Stomach (tissue), 8 donors: ENCODE measurements at regions not wholly inside any gene's neighbourhood (a gene's known extent, or its start where the extent isn't known, plus 50 kb on each side); places are given as distances from the start of the nearest gene placed in this dataset.

Experiments used
- DNase-seq, 2 donors: peaks; one replicate each; pipeline versions ENCODE4 v3.0.0 to v3.0.0-alpha.2; 2013 to 2019
- H3K27ac ChIP-seq, 5 donors: fragments of 200-600 bp in 4 of 5; sonication (generic) in 4 of 5; one replicate each; pipeline ENCODE4 v1.5.1; 2013 to 2019; ENCODE audit warnings: mild to moderate bottlenecking in 1 of 5, moderate library complexity in 1 of 5
- H3K27me3 ChIP-seq, 3 donors: fragments of 200-600 bp; sonication (generic); one replicate each; pipeline ENCODE4 v1.5.1; 2017 to 2019; ENCODE audit warnings: mixed run types in 1 of 3
- H3K36me3 ChIP-seq, 4 donors: fragments of 200-600 bp; sonication (generic); 1 replicate in 3 of 4; 2 replicates in 1 of 4; pipeline ENCODE4 v1.5.1; 2016 to 2019
- H3K4me1 ChIP-seq, 4 donors: fragments of 200-600 bp; sonication (generic); one replicate each; pipeline ENCODE4 v1.5.1; 2016 to 2019
- H3K4me3 ChIP-seq, 4 donors: fragments of 200-600 bp; sonication (generic) in 3 of 4; one replicate each; pipeline ENCODE4 v1.5.1; 2016 to 2019; ENCODE audit warnings: mild to moderate bottlenecking in 1 of 4
- H3K9me3 ChIP-seq, 4 donors: fragments of 200-600 bp; sonication (generic); one replicate each; pipeline ENCODE4 v1.5.1; 2016 to 2019
- CTCF ChIP-seq, 7 experiments: fragments of 450-650 bp in 4 of 7; fragments of 200-600 bp in 3 of 7; sonication (generic) in 3 of 7; IDR thresholded peaks; one replicate each; pipeline ENCODE4 v1.5.1; 2016 to 2019; ENCODE audit warnings: antibody characterized with exemption in 7 of 7, control low read depth in 2 of 7, mild to moderate bottlenecking in 1 of 7
- EP300 ChIP-seq: sonication (generic); formaldehyde crosslinking; IDR thresholded peaks from one replicate; pipeline ENCODE4 v1.6.1; 2017; ENCODE audit warnings: antibody characterized with exemption
- POLR2A ChIP-seq, 4 donors: fragments of 450-650 bp; IDR thresholded peaks; one replicate each; pipeline ENCODE4 v1.6.1; 2016; ENCODE audit warnings: antibody characterized with exemption in 4 of 4, control low read depth in 2 of 4, mild to moderate bottlenecking in 1 of 4, moderate library complexity in 1 of 4
- POLR2AphosphoS5 ChIP-seq, 3 donors: sonication (generic); formaldehyde crosslinking; IDR thresholded peaks; one replicate each; pipeline ENCODE4 v1.6.1; 2016; ENCODE audit warnings: antibody characterized with exemption in 3 of 3
- WGBS, 5 donors: extraction: QIAGEN DNeasy Blood & Tissue Kit in 3 of 5; methylation state at CpG; one replicate each; pipeline versions ENCODE4 v1.1.5 to v1.1.7; 2013 to 2018; 5-methylcytosine and 5-hydroxymethylcytosine counted together
- intact Hi-C: fragments of 100-400 bp; cut with DNase I; formaldehyde crosslinking; loops from one replicate; pipeline ENCODE4 v1.15.1; 2023; ENCODE audit warnings: low total_unique reads
- donor health status: healthy with polysubstance abuse.
- donor health status: Bipolar disorder and iron deficiency.
- donor health status: healthy.

GRCh38 chr7:25493805-25494366 is 265.6 kb upstream of the NPVF start:
- TF ChIP-seq EP300 (no peak), POLR2A (IDR thresholded peaks at IDR 0.05) (no peak), CTCF (IDR thresholded peaks at IDR 0.05) (no peak), POLR2AphosphoS5 (IDR thresholded peaks at IDR 0.05) (no peak)
- Histone ChIP-seq H3K4me3 (no peak overlapping the region), H3K27ac (no peak overlapping the region), H3K9me3 (no peaks in the 10 kb centered on the region), H3K27me3 (no peaks in the 10 kb centered on the region), H3K4me1 (peaks cover 0 to 14% (median 0%) of the 10 kb centered on the region in 4 donors), H3K36me3 (no peaks in the 10 kb centered on the region)
- no peak for DNase-seq
- intact Hi-C loops: no loop called here
- 76 to 82% (median 79%) methylated on average over 8 of the region's 8 CpGs for WGBS, 5 donors

- Histone ChIP-seq H3K27ac (no peak overlapping the region), H3K4me1 (peaks cover 0 to 14% (median 0%) of the 10 kb centered on the region in 4 donors), H3K9me3 (no peaks in the 10 kb centered on the region), H3K36me3 (no peaks in the 10 kb centered on the region), H3K27me3 (no peaks in the 10 kb centered on the region), H3K4me3 (no peak overlapping the region)
- DNase-seq: no peak
- TF ChIP-seq POLR2A (IDR thresholded peaks at IDR 0.05): no peak
- no peak for TF ChIP-seq CTCF (IDR thresholded peaks at IDR 0.05)
- no peak for TF ChIP-seq EP300
- TF ChIP-seq POLR2AphosphoS5 (IDR thresholded peaks at IDR 0.05): no peak
- WGBS, 5 donors: 74 to 97% (median 81%) methylated on average over 2 of the region's 2 CpGs
- intact Hi-C loops: no loop called here
Measured at GRCh38 chr7:25494896-25495295, 266.6 kb upstream of the NPVF start.

DNA sequence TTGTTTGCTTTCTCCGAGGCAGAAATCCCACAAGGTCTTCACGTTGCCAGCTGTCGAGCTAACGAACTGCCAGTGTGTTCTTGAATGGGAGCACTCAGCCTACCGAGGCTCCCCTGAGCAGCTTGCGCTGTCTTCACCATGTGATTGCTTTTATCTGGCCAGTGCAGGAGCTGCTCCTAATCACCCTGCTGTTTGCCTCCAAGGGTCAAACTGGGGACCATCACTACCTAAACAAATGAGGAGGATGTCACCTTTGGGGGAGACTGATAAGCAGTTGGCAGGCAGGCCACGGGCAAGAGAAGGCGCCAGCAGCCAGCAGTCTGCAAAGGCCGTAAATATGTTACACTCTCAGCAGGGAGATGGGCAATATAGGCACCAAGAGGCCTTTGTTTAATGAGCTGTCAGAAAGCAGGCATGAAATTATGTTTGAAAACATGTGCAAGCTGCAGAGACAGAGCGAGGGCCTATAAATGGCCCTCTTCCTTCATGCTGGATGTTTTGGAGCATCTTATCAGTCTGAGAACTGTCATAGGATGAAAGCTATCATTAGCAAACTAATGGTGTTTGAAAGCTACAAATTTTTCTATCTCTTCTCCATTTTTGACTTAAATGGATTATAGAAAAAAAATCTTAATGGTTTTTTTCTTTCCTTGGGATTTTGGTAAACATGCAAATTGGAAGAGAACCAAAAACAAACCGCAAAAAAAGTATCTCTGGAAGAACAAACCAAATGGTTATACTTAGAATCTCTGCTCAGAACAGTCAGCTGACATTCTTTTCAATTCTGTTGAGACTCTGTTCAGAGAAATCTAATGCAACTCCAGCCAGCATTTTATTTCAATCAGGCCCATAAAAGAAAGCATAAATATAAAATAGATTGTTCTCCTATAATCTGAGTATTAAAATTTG is 267.3 kb upstream of the NPVF start:
- 32 to 56% (median 47%) methylated on average over 11 of the region's 11 CpGs for WGBS, 5 donors
- Histone ChIP-seq H3K4me3 (no peak overlapping the region), H3K36me3 (no peaks in the 10 kb centered on the region), H3K4me1 (peaks cover 0 to 14% (median 0%) of the 10 kb centered on the region in 4 donors), H3K27ac (peak overlapping the region in 1 of 5 donors; percentile 31), H3K27me3 (no peaks in the 10 kb centered on the region), H3K9me3 (no peaks in the 10 kb centered on the region)
- intact Hi-C loops: no loop called here
- TF ChIP-seq POLR2AphosphoS5 (IDR thresholded peaks at IDR 0.05) (no peak), POLR2A (IDR thresholded peaks at IDR 0.05) (no peak), CTCF (IDR thresholded peaks at IDR 0.05) (no peak), EP300 (no peak)
- peak in 1 of 2 donors; percentile 51 for DNase-seq

GRCh38 chr7:25496476-25497368 is 268.4 kb upstream of the NPVF start:
- peaks cover 0 to 14% (median 0%) of the 10 kb centered on the region in 4 donors for H3K4me1 ChIP-seq
- no peaks in the 10 kb centered on the region for H3K9me3 ChIP-seq
- no peaks in the 10 kb centered on the region for H3K36me3 ChIP-seq
- H3K27me3 ChIP-seq: no peaks in the 10 kb centered on the region
- 74 to 88% (median 87%) methylated on average over 11 of the region's 11 CpGs for WGBS, 5 donors
- peak in 1 of 2 donors; percentile 37 for DNase-seq
- peak overlapping the region in 1 of 5 donors; percentile 31 for H3K27ac ChIP-seq
- H3K4me3 ChIP-seq: no peak overlapping the region
- intact Hi-C loops: no loop called here
- TF ChIP-seq POLR2AphosphoS5 (IDR thresholded peaks at IDR 0.05) (no peak), POLR2A (IDR thresholded peaks at IDR 0.05) (no peak), CTCF (IDR thresholded peaks at IDR 0.05) (no peak), EP300 (no peak)
